T-helper 2 cell treated with Interferon-gamma antibody and Interleukin-4, amounts not matched to agents 5 μg/mL and 100 μg/mL, for 36 hours (primary cell): ENCODE measurements at regions not wholly inside any gene's neighbourhood (a gene's known extent, or its start where the extent isn't known, plus 50 kb on each side); places are given as distances from the start of the nearest gene placed in this dataset.

Experiments used
- DNase-seq: peaks from one replicate; pipeline ENCODE4 v3.0.0; 2021; ENCODE audit warnings: low spot score
- H3K27ac Mint-ChIP-seq: one replicate; pipeline ENCODE4 v1.8.0; 2021; ENCODE audit warnings: mild to moderate bottlenecking, mixed read lengths
- H3K27me3 Mint-ChIP-seq: one replicate; pipeline ENCODE4 v1.8.0; 2021; ENCODE audit warnings: low read depth, mixed read lengths
- H3K36me3 Mint-ChIP-seq: one replicate; pipeline ENCODE4 v1.8.0; 2021; ENCODE audit warnings: low read depth, mixed read lengths
- H3K4me1 Mint-ChIP-seq: one replicate; pipeline ENCODE4 v1.8.0; 2021; ENCODE audit warnings: low read depth, mixed read lengths
- H3K4me3 Mint-ChIP-seq: one replicate; pipeline ENCODE4 v1.8.0; 2022; ENCODE audit warnings: mild to moderate bottlenecking, moderate library complexity, mixed read lengths
- H3K9me3 Mint-ChIP-seq: one replicate; pipeline ENCODE4 v1.8.0; 2021; ENCODE audit warnings: mixed read lengths

GRCh38 chr3:168341192-168341815 is 245.6 kb upstream of the GOLIM4 start:
- no peak overlapping the region for H3K27ac Mint-ChIP-seq
- H3K4me3 Mint-ChIP-seq: no peak overlapping the region
- no peaks in the 10 kb centered on the region for H3K27me3 Mint-ChIP-seq
- no peak for DNase-seq
- no peaks in the 10 kb centered on the region for H3K4me1 Mint-ChIP-seq
- H3K36me3 Mint-ChIP-seq: no peaks in the 10 kb centered on the region
- H3K9me3 Mint-ChIP-seq: no peaks in the 10 kb centered on the region

- H3K36me3 Mint-ChIP-seq: no peaks in the 10 kb centered on the region
- no peaks in the 10 kb centered on the region for H3K27me3 Mint-ChIP-seq
- no peak overlapping the region for H3K4me3 Mint-ChIP-seq
- H3K27ac Mint-ChIP-seq: no peak overlapping the region
- no peak for DNase-seq
- H3K9me3 Mint-ChIP-seq: no peaks in the 10 kb centered on the region
- no peaks in the 10 kb centered on the region for H3K4me1 Mint-ChIP-seq
Observed at GRCh38 chr3:168338161-168338560, 242.4 kb upstream of the GOLIM4 start.

- no peak for DNase-seq
- Mint-ChIP-seq H3K9me3 (no peaks in the 10 kb centered on the region), H3K27me3 (no peaks in the 10 kb centered on the region), H3K4me3 (no peak overlapping the region), H3K27ac (no peak overlapping the region), H3K36me3 (no peaks in the 10 kb centered on the region), H3K4me1 (no peaks in the 10 kb centered on the region)
Observed at GRCh38 chr3:168336276-168336675, 240.6 kb upstream of the GOLIM4 start.

GRCh38 chr3:168333410-168333935 is 237.7 kb upstream of the GOLIM4 start:
- Mint-ChIP-seq H3K36me3 (no peaks in the 10 kb centered on the region), H3K9me3 (no peaks in the 10 kb centered on the region), H3K27ac (no peak overlapping the region), H3K27me3 (no peaks in the 10 kb centered on the region), H3K4me3 (no peak overlapping the region), H3K4me1 (no peaks in the 10 kb centered on the region)
- DNase-seq: no peak

- Mint-ChIP-seq H3K9me3 (no peaks in the 10 kb centered on the region), H3K36me3 (no peaks in the 10 kb centered on the region), H3K27ac (no peak overlapping the region), H3K4me1 (no peaks in the 10 kb centered on the region), H3K27me3 (no peaks in the 10 kb centered on the region), H3K4me3 (no peak overlapping the region)
- no peak for DNase-seq
Observed at GRCh38 chr3:168331756-168332155, 236.0 kb upstream of the GOLIM4 start.

GRCh38 chr3:168330983-168331382 is 235.3 kb upstream of the GOLIM4 start:
- no peaks in the 10 kb centered on the region for H3K4me1 Mint-ChIP-seq
- H3K36me3 Mint-ChIP-seq: no peaks in the 10 kb centered on the region
- H3K27ac Mint-ChIP-seq: no peak overlapping the region
- H3K4me3 Mint-ChIP-seq: no peak overlapping the region
- H3K27me3 Mint-ChIP-seq: no peaks in the 10 kb centered on the region
- no peak for DNase-seq
- H3K9me3 Mint-ChIP-seq: no peaks in the 10 kb centered on the region

- Mint-ChIP-seq H3K27me3 (no peaks in the 10 kb centered on the region), H3K4me3 (no peak overlapping the region), H3K4me1 (no peaks in the 10 kb centered on the region), H3K27ac (no peak overlapping the region), H3K36me3 (no peaks in the 10 kb centered on the region), H3K9me3 (no peaks in the 10 kb centered on the region)
- no peak for DNase-seq
Observed at GRCh38 chr3:168327856-168328255, 232.1 kb upstream of the GOLIM4 start.

- H3K36me3 Mint-ChIP-seq: no peaks in the 10 kb centered on the region
- no peak overlapping the region for H3K27ac Mint-ChIP-seq
- no peaks in the 10 kb centered on the region for H3K9me3 Mint-ChIP-seq
- no peak for DNase-seq
- H3K4me3 Mint-ChIP-seq: no peak overlapping the region
- no peaks in the 10 kb centered on the region for H3K27me3 Mint-ChIP-seq
- H3K4me1 Mint-ChIP-seq: no peaks in the 10 kb centered on the region
Observed at GRCh38 chr3:168325684-168326083, 230.0 kb upstream of the GOLIM4 start.

- H3K4me3 Mint-ChIP-seq: no peak overlapping the region
- no peaks in the 10 kb centered on the region for H3K36me3 Mint-ChIP-seq
- H3K27ac Mint-ChIP-seq: no peak overlapping the region
- no peaks in the 10 kb centered on the region for H3K9me3 Mint-ChIP-seq
- no peaks in the 10 kb centered on the region for H3K27me3 Mint-ChIP-seq
- DNase-seq: no peak
- H3K4me1 Mint-ChIP-seq: no peaks in the 10 kb centered on the region
Observed at GRCh38 chr3:168322941-168323340, 227.2 kb upstream of the GOLIM4 start.

- Mint-ChIP-seq H3K27ac (no peak overlapping the region), H3K4me1 (no peaks in the 10 kb centered on the region), H3K27me3 (no peaks in the 10 kb centered on the region), H3K36me3 (no peaks in the 10 kb centered on the region), H3K9me3 (no peaks in the 10 kb centered on the region), H3K4me3 (no peak overlapping the region)
- no peak for DNase-seq
Observed at GRCh38 chr3:168314166-168314565, 218.4 kb upstream of the GOLIM4 start.

GRCh38 chr3:168312984-168313383 is 217.3 kb upstream of the GOLIM4 start:
- H3K4me1 Mint-ChIP-seq: no peaks in the 10 kb centered on the region
- H3K27me3 Mint-ChIP-seq: no peaks in the 10 kb centered on the region
- no peak for DNase-seq
- H3K4me3 Mint-ChIP-seq: no peak overlapping the region
- H3K36me3 Mint-ChIP-seq: no peaks in the 10 kb centered on the region
- no peaks in the 10 kb centered on the region for H3K9me3 Mint-ChIP-seq
- H3K27ac Mint-ChIP-seq: no peak overlapping the region

- H3K4me3 Mint-ChIP-seq: no peak overlapping the region
- no peaks in the 10 kb centered on the region for H3K27me3 Mint-ChIP-seq
- no peaks in the 10 kb centered on the region for H3K9me3 Mint-ChIP-seq
- H3K36me3 Mint-ChIP-seq: no peaks in the 10 kb centered on the region
- H3K4me1 Mint-ChIP-seq: no peaks in the 10 kb centered on the region
- DNase-seq: no peak
- H3K27ac Mint-ChIP-seq: no peak overlapping the region
Observed at GRCh38 chr3:168307893-168308292, 212.2 kb upstream of the GOLIM4 start.

GRCh38 chr3:168295027-168295426 is 199.3 kb upstream of the GOLIM4 start:
- H3K27me3 Mint-ChIP-seq: no peaks in the 10 kb centered on the region
- no peaks in the 10 kb centered on the region for H3K9me3 Mint-ChIP-seq
- no peaks in the 10 kb centered on the region for H3K4me1 Mint-ChIP-seq
- H3K27ac Mint-ChIP-seq: no peak overlapping the region
- no peak overlapping the region for H3K4me3 Mint-ChIP-seq
- no peaks in the 10 kb centered on the region for H3K36me3 Mint-ChIP-seq
- no peak for DNase-seq

- Mint-ChIP-seq H3K27me3 (no peaks in the 10 kb centered on the region), H3K36me3 (no peaks in the 10 kb centered on the region), H3K4me3 (no peak overlapping the region), H3K4me1 (no peaks in the 10 kb centered on the region), H3K9me3 (no peaks in the 10 kb centered on the region), H3K27ac (no peak overlapping the region)
- no peak for DNase-seq
Observed at GRCh38 chr3:168292296-168292695, 196.6 kb upstream of the GOLIM4 start.

GRCh38 chr3:168289471-168290008 is 193.8 kb upstream of the GOLIM4 start:
- no peak overlapping the region for H3K27ac Mint-ChIP-seq
- no peaks in the 10 kb centered on the region for H3K9me3 Mint-ChIP-seq
- no peak for DNase-seq
- H3K27me3 Mint-ChIP-seq: no peaks in the 10 kb centered on the region
- H3K36me3 Mint-ChIP-seq: no peaks in the 10 kb centered on the region
- H3K4me1 Mint-ChIP-seq: no peaks in the 10 kb centered on the region
- no peak overlapping the region for H3K4me3 Mint-ChIP-seq
